NCI-H2227 (cell line): ENCODE measurements at regions not wholly inside any gene's neighbourhood (a gene's known extent, or its start where the extent isn't known, plus 50 kb on each side); places are given as distances from the start of the nearest gene placed in this dataset.
"Not testable (repeated sequence)": the region's sequence is repeated elsewhere in the genome, so short reads cannot be mapped to it uniquely, and the experiment has no call there.

ENCODE experiments used
- DNase-seq: peaks from one replicate; lab custom pipeline; 2025; ENCODE audit not compliant: unreplicated experiment; lab: John Stamatoyannopoulos, UW

- DNase-seq, result no peak
These were observed 351.6 kb downstream of the SOCS6 start for GRCh38 chr18:70640336-70640887.

- no peak for DNase-seq
These were observed 348.1 kb downstream of the SOCS6 start for GRCh38 chr18:70636991-70637390.

- no peak for DNase-seq
These were observed 345.8 kb downstream of the SOCS6 start for GRCh38 chr18:70634576-70635147.

- DNase-seq, result no peak
These were observed 338.4 kb downstream of the SOCS6 start for GRCh38 chr18:70627182-70627802.

- no peak for DNase-seq
These were observed 334.0 kb downstream of the SOCS6 start for GRCh38 chr18:70622622-70623419.

GRCh38 chr18:70621710-70622109 is 332.9 kb downstream of the SOCS6 start:
- DNase-seq, result no peak

- no peak for DNase-seq
These were observed 332.2 kb downstream of the SOCS6 start for GRCh38 chr18:70620837-70621612.

- DNase-seq, result no peak
These were observed 328.3 kb downstream of the SOCS6 start for GRCh38 chr18:70617020-70617763.

- DNase-seq, result no peak
These were observed 311.5 kb downstream of the SOCS6 start for GRCh38 chr18:70600225-70600925.

- DNase-seq, result no peak
These were observed 309.6 kb downstream of the SOCS6 start for GRCh38 chr18:70598406-70598805.

- no peak for DNase-seq
These were observed 294.1 kb downstream of the SOCS6 start for GRCh38 chr18:70582981-70583380.

GRCh38 chr18:70578480-70578879 is 289.6 kb downstream of the SOCS6 start:
- DNase-seq, result no peak

GRCh38 chr18:70577023-70577420 is 288.2 kb downstream of the SOCS6 start:
- DNase-seq, result no peak

GRCh38 chr18:70576276-70577022 is 287.6 kb downstream of the SOCS6 start:
- no peak for DNase-seq

- not testable (repeated sequence) for DNase-seq
These were observed 286.1 kb downstream of the SOCS6 start for GRCh38 chr18:70574951-70575350.

GRCh38 chr18:70569647-70570046 is 280.8 kb downstream of the SOCS6 start:
- DNase-seq, result not testable (repeated sequence)

GRCh38 chr18:70559446-70559845 is 270.6 kb downstream of the SOCS6 start:
- no peak for DNase-seq

GRCh38 chr18:70558371-70558770 is 269.5 kb downstream of the SOCS6 start:
- no peak for DNase-seq

GRCh38 chr18:70554854-70555445 is 266.1 kb downstream of the SOCS6 start:
- DNase-seq, result no peak
